22Rv1 (cell line): ENCODE measurements at regions not wholly inside any gene's neighbourhood (a gene's known extent, or its start where the extent isn't known, plus 50 kb on each side); places are given as distances from the start of the nearest gene placed in this dataset.

Experiments used
- CTCF ChIP-seq: fragments of 450-650 bp; IDR thresholded peaks from 2 replicates; pipeline ENCODE4 v1.5.1; 2017; ENCODE audit warnings: mild to moderate bottlenecking
- ZFX ChIP-seq: fragments of 450-650 bp; IDR thresholded peaks from 2 replicates; pipeline ENCODE4 v1.6.1; 2017; ENCODE audit warnings: antibody characterized with exemption, borderline replicate concordance

- no peak for TF ChIP-seq CTCF
- TF ChIP-seq ZFX: no peak
Observed at GRCh38 chr7:68406480-68406879, 1191.8 kb upstream of the AUTS2 start.
